Posterior cingulate gyrus (tissue), 11 donors: ENCODE measurements at regions not wholly inside any gene's neighbourhood (a gene's known extent, or its start where the extent isn't known, plus 50 kb on each side); places are given as distances from the start of the nearest gene placed in this dataset.
"Not testable (repeated sequence)": the region's sequence is repeated elsewhere in the genome, so short reads cannot be mapped to it uniquely, and the experiment has no call there.

Experiments used
- DNase-seq, 10 donors: peaks; one replicate each; pipeline versions ENCODE4 v3.0.0 to v3.0.0-alpha.2; 2020 to 2021; ENCODE audit warnings: mixed read lengths in 3 of 10
- intact Hi-C: fragments of 100-400 bp; cut with DNase I; formaldehyde crosslinking; loops from one replicate; pipeline ENCODE4 v1.15.1; 2023

- no peak for DNase-seq
- intact Hi-C loops = no loop called here
Measured at GRCh38 chr21:23900727-23901126, 1706.6 kb downstream of the MRPL39 start.

- intact Hi-C loops = no loop called here
- DNase-seq = no peak
Measured at GRCh38 chr21:23899561-23899960, 1707.7 kb downstream of the MRPL39 start.

GRCh38 chr21:23890652-23891051, 1716.6 kb downstream of the MRPL39 start:
- intact Hi-C loops = no loop called here
- DNase-seq = no peak

- intact Hi-C loops = no loop called here
- no peak for DNase-seq
Measured at GRCh38 chr21:23887725-23888306, 1719.5 kb downstream of the MRPL39 start.

DNA sequence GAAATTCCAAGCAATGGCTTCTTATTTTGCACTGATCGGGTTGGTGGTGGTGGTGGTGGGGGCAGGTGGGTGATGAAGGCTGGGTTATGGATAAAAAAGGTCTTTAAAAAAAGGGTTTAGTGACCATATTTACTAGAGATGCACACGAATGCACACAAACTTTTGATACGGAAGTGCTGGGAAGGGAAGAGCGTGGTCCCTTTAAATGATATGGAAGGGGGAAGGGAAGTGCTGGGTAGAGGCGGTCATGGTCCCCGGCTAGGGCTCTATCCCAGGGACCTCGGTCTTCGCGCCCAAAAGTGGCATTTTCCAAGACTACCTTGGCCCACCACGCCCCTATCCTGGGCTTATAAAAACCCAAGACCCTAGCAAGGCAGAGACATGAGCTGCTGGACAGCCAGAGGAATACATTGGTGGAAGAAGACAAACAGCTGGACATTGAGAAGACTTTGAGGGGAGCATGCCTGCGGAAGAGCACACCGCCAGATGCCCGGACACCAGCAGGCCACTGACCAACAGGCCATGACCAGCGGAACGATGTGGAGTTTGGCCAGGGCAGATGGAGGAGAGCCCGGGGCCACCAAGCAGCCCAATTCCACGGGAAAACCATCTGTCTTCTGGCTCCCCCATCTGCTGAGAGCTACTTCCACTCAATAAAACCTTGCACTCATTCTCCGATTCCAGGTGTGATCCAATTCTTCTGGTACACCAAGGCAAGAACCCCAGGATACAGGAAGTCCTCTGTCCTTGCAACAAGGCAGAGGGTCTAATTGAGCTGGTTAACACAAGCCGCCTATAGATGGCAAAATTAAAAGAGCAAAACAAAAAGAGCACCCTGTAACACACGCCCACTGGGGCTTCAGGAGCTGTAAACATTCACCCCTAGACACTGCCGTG, 1720.2 kb downstream of the MRPL39 start:
- intact Hi-C loops = no loop called here
- no peak for DNase-seq

DNA sequence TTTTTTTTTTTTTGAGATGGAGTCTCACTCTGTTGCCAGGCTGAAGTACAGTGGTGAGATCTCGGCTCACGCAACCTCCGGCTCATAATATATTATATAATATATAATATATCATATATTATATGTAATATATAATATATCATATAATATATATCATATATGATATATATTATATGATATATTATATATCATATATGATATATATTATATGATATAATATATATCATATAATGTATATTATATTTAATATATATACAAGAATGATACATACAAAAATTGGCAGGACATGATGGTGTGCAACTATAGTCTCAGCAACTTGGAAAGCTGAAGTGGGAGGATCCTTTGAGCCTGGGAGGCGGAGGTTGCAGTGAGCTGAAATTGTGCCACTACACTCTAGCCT, 1725.5 kb downstream of the MRPL39 start:
- DNase-seq = no peak
- intact Hi-C loops = no loop called here

GRCh38 chr21:23876925-23877558, 1730.2 kb downstream of the MRPL39 start:
- intact Hi-C loops = no loop called here
- no peak for DNase-seq

DNA sequence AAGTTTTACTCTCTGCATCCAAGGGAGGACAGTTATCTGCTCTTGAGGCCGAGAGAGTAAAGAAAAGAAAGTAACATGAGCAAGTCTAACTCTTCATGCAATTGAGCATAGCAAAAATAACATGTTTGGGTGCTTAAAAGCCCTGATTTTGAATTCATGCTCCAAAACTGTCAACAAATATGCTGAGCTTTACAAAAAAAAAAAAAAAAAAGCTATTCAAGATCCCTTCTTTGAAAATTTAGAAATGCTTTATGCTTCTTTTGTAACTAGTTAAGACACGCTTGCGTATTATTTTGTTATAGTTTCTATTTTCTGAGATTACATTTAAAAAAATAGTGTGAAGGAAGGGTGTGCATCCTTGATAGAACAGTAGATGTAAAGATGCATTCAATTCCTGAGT, 1733.0 kb downstream of the MRPL39 start:
- intact Hi-C loops = no loop called here
- no peak for DNase-seq

DNA sequence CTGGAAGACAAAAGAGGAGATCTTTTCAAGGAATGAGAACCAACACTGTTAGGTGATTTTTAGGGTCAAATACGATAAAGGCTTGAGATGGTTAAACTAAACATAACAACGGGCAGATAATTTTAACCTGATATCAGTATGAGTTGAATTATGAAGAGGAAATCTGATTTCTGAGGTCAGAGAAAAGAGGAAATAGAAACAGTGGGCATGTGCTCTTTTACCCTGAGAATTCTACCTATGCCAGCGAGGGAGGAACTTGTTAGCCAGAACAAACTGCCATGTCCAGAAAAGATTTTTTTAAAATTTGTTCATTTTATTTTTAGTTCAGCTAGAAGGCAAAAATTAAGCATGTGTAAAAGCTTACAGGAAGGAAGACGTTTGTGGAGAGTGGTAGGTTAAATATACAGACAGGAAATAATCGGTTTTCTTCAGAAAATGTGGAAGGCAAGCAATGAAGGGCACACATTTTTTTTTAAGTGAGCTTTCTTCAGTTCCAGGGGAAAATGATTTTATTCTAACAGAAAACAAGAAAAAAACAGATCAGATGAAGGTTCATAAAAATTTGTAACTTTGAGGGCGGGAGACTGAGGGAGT, 1745.3 kb downstream of the MRPL39 start:
- no peak for DNase-seq
- intact Hi-C loops = no loop called here

DNA sequence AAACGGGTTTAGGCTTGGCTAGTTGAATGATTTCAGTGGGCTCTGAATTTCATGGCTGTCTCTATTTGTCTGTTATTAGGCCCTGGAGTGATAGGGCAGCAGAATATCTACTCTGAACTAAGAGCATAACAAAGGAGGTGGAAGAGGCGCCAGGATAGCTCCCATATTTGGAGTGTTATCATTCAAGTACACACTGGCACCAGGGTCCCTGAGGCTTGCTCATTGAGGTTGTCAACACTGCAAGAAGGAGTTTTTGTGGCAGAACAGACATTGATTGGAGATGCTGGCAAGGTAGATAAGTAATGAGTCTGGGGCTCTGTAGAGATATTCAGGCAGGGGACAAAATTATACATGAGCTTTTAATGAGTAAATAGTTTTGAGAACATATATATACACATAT, 1748.4 kb downstream of the MRPL39 start:
- intact Hi-C loops = loop anchor here (10.0 kb wide), 2 partner anchors 186 to 1526 kb away; no protein-coding TSS in a partner anchor
- no peak for DNase-seq

GRCh38 chr21:23853796-23854379, 1753.4 kb downstream of the MRPL39 start:
- no peak for DNase-seq

GRCh38 chr21:23837564-23837963, 1769.7 kb downstream of the MRPL39 start:
- DNase-seq = no peak
- intact Hi-C loops = no loop called here

More at GRCh38 chr21:23853796-23854379, 1753.4 kb downstream of the MRPL39 start:
- intact Hi-C loops = loop anchor here (2.0 to 10.0 kb wide), 3 partner anchors 191 to 1531 kb away; no protein-coding TSS in a partner anchor

- no peak for DNase-seq
- intact Hi-C loops = no loop called here
Measured at GRCh38 chr21:23822760-23823159, 1784.5 kb downstream of the MRPL39 start.

DNA sequence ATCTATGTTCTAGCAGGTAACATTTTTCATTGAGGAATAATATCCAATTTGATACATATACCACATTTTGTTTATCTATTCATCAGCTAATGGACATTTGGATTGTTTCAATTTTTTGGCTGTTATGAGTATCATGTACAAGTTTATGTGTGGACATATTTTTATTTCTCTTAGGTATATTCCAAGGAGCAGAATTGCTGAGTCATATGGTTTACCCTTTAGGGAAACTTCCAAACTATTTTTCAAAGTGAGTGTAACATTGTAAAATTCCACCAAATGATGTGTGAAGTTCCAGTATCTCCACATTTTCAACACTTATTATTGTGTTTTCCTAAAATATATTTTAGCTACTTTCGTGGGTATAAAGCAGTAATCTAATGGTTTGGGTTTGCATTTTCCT, 1789.9 kb downstream of the MRPL39 start:
- intact Hi-C loops = no loop called here
- DNase-seq = no peak

- intact Hi-C loops = no loop called here
- no peak for DNase-seq
Measured at GRCh38 chr21:23812485-23812884, 1794.8 kb downstream of the MRPL39 start.

DNA sequence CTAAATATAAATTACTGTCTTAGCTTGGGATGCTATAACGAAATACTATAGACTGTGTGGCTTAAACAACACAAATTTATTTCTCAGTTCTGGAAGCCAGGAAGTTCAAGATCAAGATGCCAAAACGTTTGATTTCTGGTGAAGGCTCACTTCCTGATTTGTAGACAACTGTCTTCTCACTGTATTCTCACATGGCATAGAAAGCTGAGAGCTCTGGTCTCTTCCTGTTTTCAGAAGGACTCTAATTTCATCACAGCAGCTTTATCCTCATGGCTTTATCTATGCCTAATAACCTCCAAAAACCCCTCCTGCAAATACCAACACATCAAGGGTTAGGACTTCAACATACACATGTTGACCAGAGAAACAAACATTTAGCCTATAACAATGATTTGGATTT, 1795.5 kb downstream of the MRPL39 start:
- intact Hi-C loops = no loop called here
- DNase-seq = no peak

GRCh38 chr21:23809573-23809972, 1797.7 kb downstream of the MRPL39 start:
- no peak for DNase-seq
- intact Hi-C loops = no loop called here

- intact Hi-C loops = not testable (repeated sequence)
- DNase-seq = peak in 2 of 10 donors; percentile 60 to 73
Measured at GRCh38 chr21:23806966-23807548, 1800.2 kb downstream of the MRPL39 start.

DNA sequence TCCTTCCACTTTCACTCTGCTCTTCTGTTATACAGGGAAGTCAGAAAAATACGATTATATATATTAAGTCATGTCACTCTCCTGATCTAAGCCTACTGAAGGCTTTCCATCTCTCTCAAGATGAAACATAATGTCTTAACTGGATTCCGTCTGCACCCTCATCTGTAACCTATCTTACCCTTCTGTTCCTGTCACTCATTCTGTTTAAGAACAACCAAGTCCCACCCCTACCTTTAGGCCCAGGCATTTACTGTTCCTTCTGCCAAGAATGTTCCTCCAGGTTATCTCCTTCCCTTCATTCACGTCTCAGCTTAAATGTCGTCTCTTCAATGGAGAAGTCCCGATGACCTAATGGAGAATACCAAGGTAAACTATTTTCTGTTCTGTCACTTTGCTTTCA, 1802.4 kb downstream of the MRPL39 start:
- intact Hi-C loops = no loop called here
- no peak for DNase-seq

DNA sequence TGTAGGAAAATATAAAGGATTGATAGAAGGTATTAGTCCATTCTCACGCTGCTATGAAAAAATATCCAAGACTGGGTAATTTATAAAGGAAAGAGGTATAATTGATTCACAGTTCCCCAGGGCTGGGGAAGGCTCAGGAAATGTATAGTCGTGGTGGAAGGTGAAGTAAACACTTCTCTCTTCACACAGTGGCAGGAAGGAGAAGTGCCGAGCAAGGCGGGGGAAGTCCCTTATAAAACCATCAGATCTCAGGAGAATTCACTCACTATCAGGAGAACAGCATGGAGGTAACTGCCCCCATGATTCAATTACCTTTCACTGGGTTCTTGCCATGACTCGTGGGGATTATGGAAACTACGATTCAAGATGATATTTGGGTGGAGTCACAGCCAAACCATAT, 1806.0 kb downstream of the MRPL39 start:
- no peak for DNase-seq

More for the DNA sequence above, 1806.0 kb downstream of the MRPL39 start:
- intact Hi-C loops = no loop called here
